IMR-90 (cell line): ENCODE measurements at regions not wholly inside any gene's neighbourhood (a gene's known extent, or its start where the extent isn't known, plus 50 kb on each side); places are given as distances from the start of the nearest gene placed in this dataset.

Source experiments
- ATAC-seq: fragments of 200-7000 bp; cut with Tn5 transposase; 2 replicates; pipeline ENCODE4 v1.9.1; 2020; ENCODE audit warnings: low read depth, mild to moderate bottlenecking, moderate library complexity
- BruUV-seq: library from RNA; stranded (reverse); fragments of 400-500 nt; replicated peaks from 2 replicates; lab custom pipeline; 2021; lab: Mats Ljungman, UMichigan
- CTCF ChIA-PET: fragments of 300-600 bp; formaldehyde crosslinking; extraction: SDS; loops from one replicate; lab custom pipeline; 2021; ENCODE audit warnings: antibody characterized with exemption; lab: Yijun Ruan, JAX
- POLR2A ChIA-PET: fragments of 300-600 bp; sonication (Branson Sonifier 250); formaldehyde crosslinking; loops from one replicate; lab custom pipeline; 2022; ENCODE audit warnings: antibody characterized with exemption; ENCODE audit not compliant: unreplicated experiment; lab: Charles Lee
- DNase-seq: peaks from one replicate; pipeline ENCODE4 v3.0.0; 2013
- H2AFZ ChIP-seq: replicated peaks from 2 replicates; pipeline ENCODE3; 2013; ENCODE audit warnings: low read length, mild to moderate bottlenecking; ENCODE audit not compliant: poor library complexity
- H2AK5ac ChIP-seq: 2 replicates; pipeline ENCODE4 v1.6.1; 2013; ENCODE audit warnings: low read depth, low read length, inconsistent platforms
- H2AK9ac ChIP-seq: replicated peaks from 2 replicates; pipeline ENCODE3; 2013; ENCODE audit warnings: mild to moderate bottlenecking, low read depth, low read length, moderate library complexity; ENCODE audit not compliant: poor library complexity
- H2BK120ac ChIP-seq: 2 replicates; pipeline ENCODE4 v1.6.1; 2013; ENCODE audit warnings: low read depth, low read length, inconsistent platforms
- H2BK15ac ChIP-seq: 3 replicates; pipeline ENCODE4 v1.6.1; 2013; ENCODE audit warnings: low read depth, low read length, inconsistent platforms
- H2BK20ac ChIP-seq: 2 replicates; pipeline ENCODE4 v1.6.1; 2013; ENCODE audit warnings: low read depth, mild to moderate bottlenecking, inconsistent platforms, low read length, moderate library complexity
- H2BK5ac ChIP-seq: 2 replicates; pipeline ENCODE4 v1.6.1; 2013; ENCODE audit warnings: mild to moderate bottlenecking, low read depth, low read length, inconsistent platforms; ENCODE audit not compliant: poor library complexity, severe bottlenecking
- H3K14ac ChIP-seq: replicated peaks from 2 replicates; pipeline ENCODE4 v1.6.1; 2013; ENCODE audit warnings: low read depth, low read length, inconsistent platforms
- H3K18ac ChIP-seq: 2 replicates; pipeline ENCODE4 v1.6.1; 2013; ENCODE audit warnings: low read depth, low read length, control low read depth
- H3K23ac ChIP-seq: 2 replicates; pipeline ENCODE4 v1.6.1; 2013; ENCODE audit warnings: low read depth, low read length, inconsistent platforms
- H3K27ac ChIP-seq: 2 replicates; pipeline ENCODE4 v1.5.1; 2013; ENCODE audit warnings: mild to moderate bottlenecking, control low read depth, low read length; ENCODE audit not compliant: insufficient read depth
- H3K27me3 ChIP-seq: 2 replicates; pipeline ENCODE4 v1.6.1; 2013; ENCODE audit warnings: low read length; ENCODE audit not compliant: control insufficient read depth, insufficient read depth
- H3K36me3 ChIP-seq: 2 replicates; pipeline ENCODE4 v1.6.1; 2013; ENCODE audit warnings: low read length, mixed read lengths; ENCODE audit not compliant: control insufficient read depth, insufficient read depth
- H3K4ac ChIP-seq: 2 replicates; pipeline ENCODE4 v1.6.1; 2013; ENCODE audit warnings: low read depth, low read length, inconsistent platforms
- H3K4me1 ChIP-seq: 2 replicates; pipeline ENCODE4 v1.6.1; 2013; ENCODE audit warnings: low read length, mixed read lengths; ENCODE audit not compliant: control insufficient read depth, insufficient read depth
- H3K4me2 ChIP-seq: 2 replicates; pipeline ENCODE4 v1.6.1; 2013; ENCODE audit warnings: low read depth, mild to moderate bottlenecking, control low read depth, low read length, moderate library complexity
- H3K4me3 ChIP-seq: 2 replicates; pipeline ENCODE4 v1.5.1; 2013; ENCODE audit warnings: low read depth, mild to moderate bottlenecking, control low read depth, low read length, moderate library complexity; ENCODE audit not compliant: insufficient read depth
- H3K56ac ChIP-seq: 2 replicates; pipeline ENCODE4 v1.6.1; 2013; ENCODE audit warnings: low read length, inconsistent platforms; ENCODE audit not compliant: insufficient read depth; ENCODE audit errors: extremely low read depth
- H3K79me1 ChIP-seq, 2 experiments: 2 replicates each; pipeline ENCODE4 v1.6.1; 2013; ENCODE audit warnings: low read length in 2 of 2, inconsistent platforms in 1 of 2, low read depth in 1 of 2
- H3K9ac ChIP-seq: 2 replicates; pipeline ENCODE4 v1.6.1; 2013; ENCODE audit warnings: low read depth, low read length, control low read depth
- H3K9me1 ChIP-seq: 2 replicates; pipeline ENCODE4 v1.6.1; 2013; ENCODE audit warnings: low read length, inconsistent platforms; ENCODE audit not compliant: insufficient read depth
- H3K9me3 ChIP-seq: 2 replicates; pipeline ENCODE4 v1.6.1; 2013; ENCODE audit warnings: low read length; ENCODE audit not compliant: control insufficient read depth, insufficient read depth
- H4K20me1 ChIP-seq: 2 replicates; pipeline ENCODE4 v1.6.1; 2013; ENCODE audit warnings: low read length, inconsistent platforms; ENCODE audit not compliant: insufficient read depth
- H4K5ac ChIP-seq: 2 replicates; pipeline ENCODE4 v1.6.1; 2013; ENCODE audit warnings: mild to moderate bottlenecking, low read depth, low read length, control low read depth
- H4K8ac ChIP-seq, 2 experiments: 2 replicates each; pipeline ENCODE4 v1.6.1; 2013; ENCODE audit warnings: low read depth in 2 of 2, low read length in 2 of 2, control low read depth in 1 of 2, inconsistent platforms in 1 of 2
- H4K91ac ChIP-seq: 2 replicates; pipeline ENCODE4 v1.6.1; 2013; ENCODE audit warnings: low read depth, low read length, inconsistent platforms; ENCODE audit not compliant: insufficient read depth
- CHD1 ChIP-seq: IDR thresholded peaks from 2 replicates; pipeline ENCODE4 v1.6.1; 2012; ENCODE audit warnings: low read depth, low read length, improper control_type of control experiment
- NFE2L2 ChIP-seq: fragments of 150-350 bp; IDR thresholded peaks from 2 replicates; pipeline ENCODE4 v1.6.1; 2016; ENCODE audit warnings: low read depth, mild to moderate bottlenecking, low read length
- RAD21 ChIP-seq: IDR thresholded peaks from 2 replicates; pipeline ENCODE4 v1.6.1; 2012; ENCODE audit warnings: low read length, improper control_type of control experiment
- RCOR1 ChIP-seq: IDR thresholded peaks from 2 replicates; pipeline ENCODE4 v1.6.1; 2012; ENCODE audit warnings: mild to moderate bottlenecking, low read length, improper control_type of control experiment; ENCODE audit not compliant: insufficient replicate concordance
- RFX5 ChIP-seq: IDR thresholded peaks from 2 replicates; pipeline ENCODE4 v1.8.0; 2012; ENCODE audit warnings: low read depth, mild to moderate bottlenecking, low read length, moderate library complexity
- WGBS, 2 experiments: methylation state at CpG; one replicate each; pipeline versions ENCODE4 v1.1.5 to v1.1.7; 2013; ENCODE audit warnings: missing lambda C conversion rate in 2 of 2; ENCODE audit not compliant: insufficient read length in 1 of 2; ENCODE audit errors: extremely low coverage in 2 of 2; 5-methylcytosine and 5-hydroxymethylcytosine counted together
- dilution Hi-C: fragments of 300-500 bp; cut with HindIII; formaldehyde crosslinking; loops from one replicate; pipeline ENCODE4 v1.14.3; 2018; ENCODE audit warnings: low sequenced_read_pairs; ENCODE audit not compliant: unreplicated experiment
- in situ Hi-C: fragments of 300-500 bp; cut with MboI; formaldehyde crosslinking; loops from 3 replicates; pipeline ENCODE4 v1.14.3; 2019; ENCODE audit warnings: low sequenced_read_pairs, inconsistent platforms, mixed read lengths
- intact Hi-C: fragments of 100-400 bp; cut with micrococcal nuclease; formaldehyde crosslinking; loops from 2 replicates; pipeline ENCODE4 v1.10.0; 2022

DNA sequence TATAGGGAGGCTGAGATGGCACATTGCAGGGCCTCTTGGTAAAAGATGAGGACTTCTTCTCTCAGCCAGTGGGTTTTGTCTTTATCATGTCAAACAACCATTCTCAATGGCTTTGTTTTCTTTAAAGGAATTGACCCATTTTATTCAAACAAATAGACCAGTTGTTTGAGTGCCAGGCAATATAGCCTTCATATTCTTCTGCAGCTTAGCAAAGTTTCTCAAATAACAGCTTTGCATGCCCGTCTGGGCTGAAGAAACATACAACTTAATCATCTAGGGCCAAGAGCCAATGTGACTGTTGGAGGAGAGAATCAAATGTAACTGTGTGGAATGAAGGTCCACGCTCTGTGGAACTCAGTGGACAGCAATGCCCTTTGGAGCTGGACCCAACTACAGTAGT is 57.4 kb upstream of the ADRA1B start:
- Histone ChIP-seq H3K4ac (no peak overlapping the region), H4K91ac (no peak overlapping the region), H4K5ac (no peak overlapping the region), H4K20me1 (no peaks in the 10 kb centered on the region), H3K4me1 (no peaks in the 10 kb centered on the region), H3K4me2 (no peak overlapping the region), H3K4me3 (no peak overlapping the region), H4K8ac (no peak overlapping the region), H2BK15ac (no peak overlapping the region), H3K18ac (no peak overlapping the region), H3K27me3 (peaks cover 34% of the 10 kb centered on the region), H3K23ac (no peak overlapping the region), H3K27ac (no peak overlapping the region), H2AK5ac (no peak overlapping the region), H2AK9ac (no peak overlapping the region), H3K14ac (no peak overlapping the region), H2BK120ac (no peak overlapping the region), H2AFZ (no peak overlapping the region), H3K9me1 (no peaks in the 10 kb centered on the region), H3K9ac (no peak overlapping the region), H3K56ac (no peak overlapping the region), H2BK20ac (no peak overlapping the region), H3K36me3 (no peaks in the 10 kb centered on the region), H3K79me1 (no peaks in the 10 kb centered on the region), H3K9me3 (no peaks in the 10 kb centered on the region), H2BK5ac (no peak overlapping the region)
- dilution Hi-C loops = no loop called here
- no peak for ATAC-seq
- no TSS peak for BruUV-seq
- in situ Hi-C loops = no loop called here
- WGBS, 2 experiments = no CpG with 5 or more reads among the region's 2 CpGs
- ChIA-PET POLR2A (no interaction called here), CTCF (no interaction called here)
- DNase-seq = no peak
- TF ChIP-seq RCOR1 (no peak), CHD1 (no peak), NFE2L2 (no peak), RAD21 (no peak), RFX5 (no peak)
- intact Hi-C loops = no loop called here
